ENCODE measurements at regions not wholly inside any gene's neighbourhood (a gene's known extent, or its start where the extent isn't known, plus 50 kb on each side); places are given as distances from the start of the nearest gene placed in this dataset.

DNA sequence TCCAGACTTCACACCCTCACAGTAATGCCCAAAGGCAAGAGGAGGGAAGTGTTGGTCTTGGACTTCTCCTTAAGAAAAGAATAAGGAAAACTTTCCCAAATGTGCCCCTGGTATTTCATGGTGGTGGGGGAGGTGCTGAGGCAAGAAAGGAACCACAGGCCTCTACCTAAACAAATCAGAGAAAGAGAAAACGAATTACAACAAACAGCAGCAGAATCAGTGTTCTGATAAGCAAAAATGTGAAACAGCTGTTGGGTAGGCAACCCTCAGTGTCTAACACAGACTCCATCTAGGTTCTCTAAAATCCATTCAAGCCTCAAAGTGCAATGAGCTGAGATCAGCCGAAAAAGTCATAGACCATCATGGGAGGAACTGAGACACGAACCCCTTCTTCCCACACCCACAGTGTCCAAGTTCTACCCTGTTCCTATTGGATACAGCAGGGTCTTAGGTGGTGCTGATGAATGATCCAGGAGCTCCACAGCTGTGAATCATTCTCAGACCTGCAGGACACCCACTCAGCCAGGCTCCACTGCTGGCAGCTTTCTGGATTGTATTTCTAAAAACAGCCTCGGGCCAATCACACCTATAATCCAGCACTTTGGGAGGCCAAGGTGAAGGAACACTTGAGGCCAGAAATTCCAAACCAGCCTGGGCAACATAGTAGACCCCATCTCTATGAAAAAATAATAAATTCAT, 149.1 kb downstream of the PLPP3 start:
- no peaks in the 10 kb centered on the region for H3K36me3 ChIP-seq (replicated peaks in 1 of 2; ENCODE audit: control insufficient read depth in 1 of 2, insufficient read depth in 2 of 2, low read length in 2 of 2)
- no peaks in the 10 kb centered on the region for H3K79me2 ChIP-seq (ENCODE audit: insufficient read depth, low read length)
- no peak overlapping the region for H3K9ac ChIP-seq (ENCODE audit: insufficient read depth, low read depth, low read length)
- no peaks in the 10 kb centered on the region for H4K20me1 ChIP-seq (ENCODE audit: insufficient read depth, low read length)
- no peak overlapping the region for H3K4me2 ChIP-seq (ENCODE audit: low read depth, low read length)
- in situ Hi-C loops (cut with HindIII; ENCODE audit: extremely low pct_ligation_motif_present, low pct_unique_long_range_greater_than_20kb), result no loop called here
- ATAC-seq, result no peak
- intact Hi-C loops (cut with micrococcal nuclease; ENCODE audit: unreplicated experiment), result no loop called here
- no peak overlapping the region for H2AFZ ChIP-seq (ENCODE audit: low read length)
- WGBS (ENCODE audit: low lambda C conversion rate), result 97% methylated on average over 4 of the region's 4 CpGs
- FAIRE-seq, result no peak
- no TSS peak for BruUV-seq (replicated peaks)
- no peaks in the 10 kb centered on the region for H3K27me3 ChIP-seq (ENCODE audit: control insufficient read depth in 1 of 2, insufficient read depth in 2 of 2, low read length in 2 of 2)
- peaks cover 62% of the 10 kb centered on the region for H3K4me1 ChIP-seq (ENCODE audit: insufficient read depth, low read length)
- no peak for DNase-seq (ENCODE audit: low spot score)
- no peaks in the 10 kb centered on the region for H3K9me3 ChIP-seq (ENCODE audit: low read length)
- ChIA-PET POLR2A (interaction anchor here (1.5 to 1.7 kb wide), 2 partner anchors 15 to 148 kb away, joined by 3 to 4 read pairs; no protein-coding TSS in a partner anchor), CTCF (ENCODE audit: low intra/inter-chr PET ratio, low total read pairs) (no interaction called here)
- no peak overlapping the region for H3K4me3 ChIP-seq (replicated peaks in 1 of 3; ENCODE audit: insufficient read depth in 1 of 3, low read depth in 2 of 3, low read length in 3 of 3)
- H3K27ac ChIP-seq (ENCODE audit: extremely low read length, insufficient read depth, low read length), result no peak overlapping the region
- TF ChIP-seq, protein P1, sequence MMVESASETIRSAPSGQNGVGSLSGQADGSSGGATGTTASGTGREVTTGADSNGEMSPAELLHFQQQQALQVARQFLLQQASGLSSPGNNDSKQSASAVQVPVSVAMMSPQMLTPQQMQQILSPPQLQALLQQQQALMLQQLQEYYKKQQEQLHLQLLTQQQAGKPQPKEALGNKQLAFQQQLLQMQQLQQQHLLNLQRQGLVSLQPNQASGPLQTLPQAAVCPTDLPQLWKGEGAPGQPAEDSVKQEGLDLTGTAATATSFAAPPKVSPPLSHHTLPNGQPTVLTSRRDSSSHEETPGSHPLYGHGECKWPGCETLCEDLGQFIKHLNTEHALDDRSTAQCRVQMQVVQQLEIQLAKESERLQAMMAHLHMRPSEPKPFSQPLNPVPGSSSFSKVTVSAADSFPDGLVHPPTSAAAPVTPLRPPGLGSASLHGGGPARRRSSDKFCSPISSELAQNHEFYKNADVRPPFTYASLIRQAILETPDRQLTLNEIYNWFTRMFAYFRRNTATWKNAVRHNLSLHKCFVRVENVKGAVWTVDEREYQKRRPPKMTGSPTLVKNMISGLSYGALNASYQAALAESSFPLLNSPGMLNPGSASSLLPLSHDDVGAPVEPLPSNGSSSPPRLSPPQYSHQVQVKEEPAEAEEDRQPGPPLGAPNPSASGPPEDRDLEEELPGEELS (CRISPR knock-in tag; IDR thresholded peaks at IDR 0.05), result no peak
- TF ChIP-seq HDAC1 (CRISPR knock-in tag; IDR thresholded peaks at IDR 0.05) (no peak), ZSCAN30 (CRISPR knock-in tag; IDR thresholded peaks at IDR 0.05) (no peak), IRF2 (CRISPR knock-in tag; IDR thresholded peaks at IDR 0.05) (no peak), ZNF747 (CRISPR knock-in tag; IDR thresholded peaks at IDR 0.05; ENCODE audit: borderline replicate concordance) (no peak), ZNF607 (CRISPR knock-in tag; IDR thresholded peaks at IDR 0.05; ENCODE audit: borderline replicate concordance) (no peak), NR1H2 (CRISPR knock-in tag; IDR thresholded peaks at IDR 0.05; ENCODE audit: borderline replicate concordance, low read depth) (no peak), ZNF572 (CRISPR knock-in tag; IDR thresholded peaks at IDR 0.05) (no peak), ZNF839 (CRISPR knock-in tag; IDR thresholded peaks at IDR 0.05; ENCODE audit: borderline replicate concordance) (no peak), ZNF720 (CRISPR knock-in tag; IDR thresholded peaks at IDR 0.05) (no peak), NFYB (CRISPR knock-in tag; IDR thresholded peaks at IDR 0.05) (no peak), ZFP1 (CRISPR knock-in tag; IDR thresholded peaks at IDR 0.05) (no peak), YY1 (IDR thresholded peaks at IDR 0.05; ENCODE audit: insufficient read depth, insufficient replicate concordance, low read depth, low read length) (no peak), CHCHD3 (CRISPR knock-in tag; IDR thresholded peaks at IDR 0.05) (no peak), SRSF4 (IDR thresholded peaks at IDR 0.05; ENCODE audit: low read depth, low read length, poor library complexity, severe bottlenecking) (no peak), TOE1 (CRISPR knock-in tag; IDR thresholded peaks at IDR 0.05) (no peak), SSRP1 (CRISPR knock-in tag; IDR thresholded peaks at IDR 0.05) (no peak)
- TF ChIP-seq, protein P2, sequence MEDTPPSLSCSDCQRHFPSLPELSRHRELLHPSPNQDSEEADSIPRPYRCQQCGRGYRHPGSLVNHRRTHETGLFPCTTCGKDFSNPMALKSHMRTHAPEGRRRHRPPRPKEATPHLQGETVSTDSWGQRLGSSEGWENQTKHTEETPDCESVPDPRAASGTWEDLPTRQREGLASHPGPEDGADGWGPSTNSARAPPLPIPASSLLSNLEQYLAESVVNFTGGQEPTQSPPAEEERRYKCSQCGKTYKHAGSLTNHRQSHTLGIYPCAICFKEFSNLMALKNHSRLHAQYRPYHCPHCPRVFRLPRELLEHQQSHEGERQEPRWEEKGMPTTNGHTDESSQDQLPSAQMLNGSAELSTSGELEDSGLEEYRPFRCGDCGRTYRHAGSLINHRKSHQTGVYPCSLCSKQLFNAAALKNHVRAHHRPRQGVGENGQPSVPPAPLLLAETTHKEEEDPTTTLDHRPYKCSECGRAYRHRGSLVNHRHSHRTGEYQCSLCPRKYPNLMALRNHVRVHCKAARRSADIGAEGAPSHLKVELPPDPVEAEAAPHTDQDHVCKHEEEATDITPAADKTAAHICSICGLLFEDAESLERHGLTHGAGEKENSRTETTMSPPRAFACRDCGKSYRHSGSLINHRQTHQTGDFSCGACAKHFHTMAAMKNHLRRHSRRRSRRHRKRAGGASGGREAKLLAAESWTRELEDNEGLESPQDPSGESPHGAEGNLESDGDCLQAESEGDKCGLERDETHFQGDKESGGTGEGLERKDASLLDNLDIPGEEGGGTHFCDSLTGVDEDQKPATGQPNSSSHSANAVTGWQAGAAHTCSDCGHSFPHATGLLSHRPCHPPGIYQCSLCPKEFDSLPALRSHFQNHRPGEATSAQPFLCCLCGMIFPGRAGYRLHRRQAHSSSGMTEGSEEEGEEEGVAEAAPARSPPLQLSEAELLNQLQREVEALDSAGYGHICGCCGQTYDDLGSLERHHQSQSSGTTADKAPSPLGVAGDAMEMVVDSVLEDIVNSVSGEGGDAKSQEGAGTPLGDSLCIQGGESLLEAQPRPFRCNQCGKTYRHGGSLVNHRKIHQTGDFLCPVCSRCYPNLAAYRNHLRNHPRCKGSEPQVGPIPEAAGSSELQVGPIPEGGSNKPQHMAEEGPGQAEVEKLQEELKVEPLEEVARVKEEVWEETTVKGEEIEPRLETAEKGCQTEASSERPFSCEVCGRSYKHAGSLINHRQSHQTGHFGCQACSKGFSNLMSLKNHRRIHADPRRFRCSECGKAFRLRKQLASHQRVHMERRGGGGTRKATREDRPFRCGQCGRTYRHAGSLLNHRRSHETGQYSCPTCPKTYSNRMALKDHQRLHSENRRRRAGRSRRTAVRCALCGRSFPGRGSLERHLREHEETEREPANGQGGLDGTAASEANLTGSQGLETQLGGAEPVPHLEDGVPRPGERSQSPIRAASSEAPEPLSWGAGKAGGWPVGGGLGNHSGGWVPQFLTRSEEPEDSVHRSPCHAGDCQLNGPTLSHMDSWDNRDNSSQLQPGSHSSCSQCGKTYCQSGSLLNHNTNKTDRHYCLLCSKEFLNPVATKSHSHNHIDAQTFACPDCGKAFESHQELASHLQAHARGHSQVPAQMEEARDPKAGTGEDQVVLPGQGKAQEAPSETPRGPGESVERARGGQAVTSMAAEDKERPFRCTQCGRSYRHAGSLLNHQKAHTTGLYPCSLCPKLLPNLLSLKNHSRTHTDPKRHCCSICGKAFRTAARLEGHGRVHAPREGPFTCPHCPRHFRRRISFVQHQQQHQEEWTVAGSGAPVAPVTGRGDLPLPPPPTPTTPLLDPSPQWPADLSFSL (CRISPR knock-in tag; IDR thresholded peaks at IDR 0.05), result no peak
